GM12878 (cell line): ENCODE measurements at regions not wholly inside any gene's neighbourhood (a gene's known extent, or its start where the extent isn't known, plus 50 kb on each side); places are given as distances from the start of the nearest gene placed in this dataset.

Experiments used
- ATAC-seq: fragments of 200-7000 bp; cut with Tn5 transposase; 3 replicates; pipeline ENCODE4 v1.9.1; 2020; ENCODE audit warnings: mild to moderate bottlenecking, moderate library complexity
- BruUV-seq: library from RNA; stranded (reverse); fragments of 400-500 nt; replicated peaks from 2 replicates; lab custom pipeline; 2021; lab: Mats Ljungman, UMichigan
- CTCF ChIA-PET: fragments of 300-600 bp; sonication (Branson Sonifier 250); formaldehyde crosslinking; extraction: SDS; loops from one replicate; lab custom pipeline; 2021; ENCODE audit warnings: inconsistent platforms; lab: Yijun Ruan, JAX
- POLR2A ChIA-PET: fragments of 350-600 bp; formaldehyde crosslinking; extraction: SDS; loops from one replicate; lab custom pipeline; 2021; ENCODE audit warnings: inconsistent platforms; lab: Charles Lee
- RAD21 ChIA-PET: fragments of 300-600 bp; sonication (Branson Sonifier 250); formaldehyde crosslinking; loops from one replicate; lab custom pipeline; 2023; ENCODE audit warnings: antibody characterized with exemption; ENCODE audit not compliant: unreplicated experiment; lab: Charles Lee
- SMC1A ChIA-PET: fragments of 300-600 bp; sonication (Branson Sonifier 250); formaldehyde crosslinking; loops from one replicate; lab custom pipeline; 2023; ENCODE audit not compliant: unreplicated experiment, uncharacterized antibody; lab: Charles Lee
- DNase-seq: peaks from one replicate; pipeline ENCODE4 v3.0.0-alpha.2; 2011; ENCODE audit warnings: low read depth, low spot score
- FAIRE-seq: peaks from 3 replicates; lab custom pipeline; 2011; peaks lifted over from hg19 to GRCh38; lab: Jason Lieb, UNC
- H2AFZ ChIP-seq: 2 replicates; pipeline ENCODE4 v1.6.0; 2011; ENCODE audit warnings: low read depth, low read length, control low read depth; ENCODE audit not compliant: control insufficient read depth
- H3K27ac ChIP-seq: 2 replicates; pipeline ENCODE4 v1.5.1; 2011; ENCODE audit warnings: control low read depth; ENCODE audit not compliant: control insufficient read depth, insufficient read depth
- H3K27me3 ChIP-seq, 2 experiments: replicated peaks in 1 of 2; 2 replicates each; pipeline versions ENCODE4 v1.6.0 to v1.6.1; 2011; ENCODE audit warnings: low read length in 1 of 2; ENCODE audit not compliant: control insufficient read depth in 2 of 2, insufficient read depth in 2 of 2
- H3K36me3 ChIP-seq, 2 experiments: 2 replicates each; pipeline ENCODE4 v1.5.1; 2011; ENCODE audit warnings: low read length in 1 of 2; ENCODE audit not compliant: control insufficient read depth in 2 of 2, insufficient read depth in 2 of 2
- H3K4me1 ChIP-seq: 2 replicates; pipeline ENCODE4 v1.6.1; 2011; ENCODE audit warnings: mild to moderate bottlenecking, low read length, moderate library complexity, mixed read lengths; ENCODE audit not compliant: control insufficient read depth, insufficient read depth
- H3K4me2 ChIP-seq: 2 replicates; pipeline ENCODE4 v1.6.0; 2011; ENCODE audit warnings: control low read depth; ENCODE audit not compliant: control insufficient read depth, insufficient read depth
- H3K4me3 ChIP-seq: fragments of 200-600 bp; sonication (generic); 2 replicates; pipeline ENCODE4 v1.5.1; 2016
- H3K79me2 ChIP-seq: 2 replicates; pipeline ENCODE4 v1.6.0; 2011; ENCODE audit warnings: low read length; ENCODE audit not compliant: control insufficient read depth, insufficient read depth
- H3K9ac ChIP-seq: 2 replicates; pipeline ENCODE4 v1.8.0; 2011; ENCODE audit warnings: low read length, control low read depth, mixed read lengths; ENCODE audit not compliant: control insufficient read depth, insufficient read depth
- H3K9me3 ChIP-seq: replicated peaks from 3 replicates; pipeline ENCODE4 v1.5.1; 2011; ENCODE audit warnings: mild to moderate bottlenecking, low read length; ENCODE audit not compliant: control insufficient read depth, insufficient read depth
- H4K20me1 ChIP-seq: 2 replicates; pipeline ENCODE4 v1.6.0; 2011; ENCODE audit not compliant: control insufficient read depth, insufficient read depth
- BRCA1 ChIP-seq: IDR thresholded peaks from 2 replicates; pipeline ENCODE4 v1.6.1; 2011; ENCODE audit warnings: low read depth, low read length, improper control_type of control experiment
- CBFB ChIP-seq: IDR thresholded peaks from 2 replicates; pipeline ENCODE4 v1.6.1; 2016; ENCODE audit warnings: antibody characterized with exemption, low read depth
- CEBPB ChIP-seq, 2 experiments: fragments of 150-350 bp in 1 of 2; IDR thresholded peaks; 2 replicates each; pipeline ENCODE4 v1.6.1; 2012 to 2014; ENCODE audit warnings: low read depth in 2 of 2, low read length in 2 of 2, borderline replicate concordance in 1 of 2, inconsistent platforms in 1 of 2
- CHD4 ChIP-seq: fragments of 200-600 bp; sonication (generic); IDR thresholded peaks from 2 replicates; pipeline ENCODE4 v1.6.1; 2016; ENCODE audit warnings: mild to moderate bottlenecking
- HSF1 ChIP-seq: fragments of 150-350 bp; IDR thresholded peaks from 2 replicates; pipeline ENCODE4 v1.6.1; 2014; ENCODE audit warnings: mild to moderate bottlenecking, low read depth, low read length
- IRF3 ChIP-seq: fragments of 450-650 bp; IDR thresholded peaks from 2 replicates; pipeline ENCODE4 v1.6.1; 2014; ENCODE audit warnings: mild to moderate bottlenecking
- NFXL1 ChIP-seq: fragments of 450-650 bp; IDR thresholded peaks from 2 replicates; pipeline ENCODE4 v1.6.1; 2017; ENCODE audit warnings: antibody characterized with exemption, mild to moderate bottlenecking, borderline replicate concordance
- NFYA ChIP-seq: IDR thresholded peaks from 2 replicates; pipeline ENCODE4 v1.6.1; 2011; ENCODE audit warnings: low read depth, mild to moderate bottlenecking, low read length, improper control_type of control experiment, borderline replicate concordance
- SREBF1 ChIP-seq: IDR thresholded peaks from 2 replicates; pipeline ENCODE4 v1.6.1; 2012; ENCODE audit warnings: mild to moderate bottlenecking, low read length
- USF1 ChIP-seq: IDR thresholded peaks from 2 replicates; pipeline ENCODE4 v1.6.1; 2011; ENCODE audit warnings: borderline replicate concordance, low read depth, mild to moderate bottlenecking, moderate library complexity, mixed read lengths, low read length; ENCODE audit not compliant: insufficient read depth; ENCODE audit errors: extremely low read length
- ZBTB33 ChIP-seq: fragments of 450-650 bp; IDR thresholded peaks from 2 replicates; pipeline ENCODE4 v1.6.1; 2017; ENCODE audit warnings: mild to moderate bottlenecking
- ZNF207 ChIP-seq: fragments of 450-650 bp; IDR thresholded peaks from 2 replicates; pipeline ENCODE4 v1.6.1; 2014; ENCODE audit warnings: antibody characterized with exemption, mild to moderate bottlenecking, borderline replicate concordance
- ZNF622 ChIP-seq: fragments of 450-650 bp; IDR thresholded peaks from 2 replicates; pipeline ENCODE4 v1.6.1; 2017; ENCODE audit warnings: mild to moderate bottlenecking, inconsistent platforms
- ZSCAN29 ChIP-seq: fragments of 450-650 bp; IDR thresholded peaks from 2 replicates; pipeline ENCODE4 v1.6.1; 2017; ENCODE audit warnings: mild to moderate bottlenecking, moderate library complexity
- in situ Hi-C: fragments of 300-500 bp; cut with MboI; formaldehyde crosslinking; loops from 9 replicates; pipeline ENCODE4 v1.14.3; 2018; ENCODE audit warnings: mixed read lengths
- intact Hi-C: fragments of 100-400 bp; cut with micrococcal nuclease; formaldehyde crosslinking; loops from one replicate; pipeline ENCODE4 v1.14.2; 2022; ENCODE audit not compliant: unreplicated experiment

GRCh38 chr14:40129159-40129558 is 696.9 kb upstream of the FBXO33 start:
- Histone ChIP-seq H3K9ac (no peak overlapping the region), H4K20me1 (no peaks in the 10 kb centered on the region), H3K36me3 (no peaks in the 10 kb centered on the region), H3K79me2 (no peaks in the 10 kb centered on the region), H3K27ac (no peak overlapping the region), H3K27me3 (no peaks in the 10 kb centered on the region), H3K4me1 (no peaks in the 10 kb centered on the region), H3K4me2 (no peak overlapping the region), H3K4me3 (no peak overlapping the region), H2AFZ (no peak overlapping the region), H3K9me3 (no peaks in the 10 kb centered on the region)
- intact Hi-C loops (no loop called here), in situ Hi-C loops (no loop called here)
- DNase-seq (no peak), FAIRE-seq (no peak), ATAC-seq (no peak)
- RAD21 ChIA-PET = no interaction called here
- no TSS peak for BruUV-seq
- SMC1A ChIA-PET = interaction anchor here (0.6 kb wide), 1 partner anchor 881 kb away, joined by 3 read pairs; no protein-coding TSS in a partner anchor
- TF ChIP-seq USF1 (no peak), NFXL1 (no peak), ZSCAN29 (no peak), CHD4 (no peak), CEBPB (IDR thresholded peaks at IDR 0.05; ENCODE audit: borderline replicate concordance in 1 of 2, low read depth in 2 of 2, low read length in 2 of 2) (no peak), BRCA1 (no peak), CBFB (no peak), ZNF207 (no peak), IRF3 (no peak), ZBTB33 (no peak), NFYA (no peak), SREBF1 (no peak), ZNF622 (no peak), HSF1 (no peak)
- POLR2A ChIA-PET = no interaction called here
- CTCF ChIA-PET = no interaction called here
